ENCODE measurements at regions not wholly inside any gene's neighbourhood (a gene's known extent, or its start where the extent isn't known, plus 50 kb on each side); places are given as distances from the start of the nearest gene placed in this dataset.

GRCh38 chr1:168979276-168979675 lies 127.2 kb upstream of the ATP1B1 start:
- DNase-seq, result no peak
- Mint-ChIP-seq H3K9me3 (ENCODE audit: unreplicated experiment) (no peaks in the 10 kb centered on the region), H3K4me1 (ENCODE audit: low read depth, unreplicated experiment) (no peaks in the 10 kb centered on the region), H3K36me3 (ENCODE audit: unreplicated experiment) (no peaks in the 10 kb centered on the region), H3K4me3 (ENCODE audit: unreplicated experiment) (no peak overlapping the region), H3K27ac (ENCODE audit: unreplicated experiment) (no peak overlapping the region), H3K27me3 (ENCODE audit: unreplicated experiment) (no peaks in the 10 kb centered on the region)
- no peak for TF ChIP-seq CTCF (IDR thresholded peaks at IDR 0.05; ENCODE audit: partially characterized antibody, unreplicated experiment)

GRCh38 chr1:168980180-168980579 lies 126.3 kb upstream of the ATP1B1 start:
- H3K4me1 Mint-ChIP-seq (ENCODE audit: low read depth, unreplicated experiment), result no peaks in the 10 kb centered on the region
- H3K4me3 Mint-ChIP-seq (ENCODE audit: unreplicated experiment), result no peak overlapping the region

DNA sequence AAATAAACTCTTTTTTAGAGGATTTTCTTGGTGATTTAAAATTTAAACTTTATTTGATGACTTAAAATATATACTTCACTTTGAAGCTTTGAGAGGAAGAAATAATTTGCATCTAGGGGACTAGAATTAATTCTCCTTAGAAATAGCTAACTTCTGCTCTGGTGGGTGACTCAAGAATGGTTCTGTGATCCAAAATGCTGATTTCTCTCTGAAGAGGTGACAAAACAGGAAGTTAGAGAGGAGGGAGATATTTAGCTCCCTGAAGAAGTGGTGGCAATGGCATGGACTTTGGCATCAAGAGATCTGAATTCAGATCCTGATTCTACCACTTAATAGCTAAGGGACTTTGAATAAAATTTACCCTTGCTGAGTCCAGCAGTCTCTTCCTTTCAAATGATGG lies 125.8 kb upstream of the ATP1B1 start:
- no peaks in the 10 kb centered on the region for H3K36me3 Mint-ChIP-seq (ENCODE audit: unreplicated experiment)
- DNase-seq, result no peak
- H3K27me3 Mint-ChIP-seq (ENCODE audit: unreplicated experiment), result no peaks in the 10 kb centered on the region
- no peaks in the 10 kb centered on the region for H3K9me3 Mint-ChIP-seq (ENCODE audit: unreplicated experiment)
- no peaks in the 10 kb centered on the region for H3K4me1 Mint-ChIP-seq (ENCODE audit: low read depth, unreplicated experiment)
- H3K27ac Mint-ChIP-seq (ENCODE audit: unreplicated experiment), result no peak overlapping the region
- no peak overlapping the region for H3K4me3 Mint-ChIP-seq (ENCODE audit: unreplicated experiment)
- TF ChIP-seq CTCF (IDR thresholded peaks at IDR 0.05; ENCODE audit: partially characterized antibody, unreplicated experiment), result no peak

More at GRCh38 chr1:168980180-168980579, 126.3 kb upstream of the ATP1B1 start:
- no peaks in the 10 kb centered on the region for H3K36me3 Mint-ChIP-seq (ENCODE audit: unreplicated experiment)
- DNase-seq, result no peak
- H3K27me3 Mint-ChIP-seq (ENCODE audit: unreplicated experiment), result no peaks in the 10 kb centered on the region
- no peak for TF ChIP-seq CTCF (IDR thresholded peaks at IDR 0.05; ENCODE audit: partially characterized antibody, unreplicated experiment)
- no peaks in the 10 kb centered on the region for H3K9me3 Mint-ChIP-seq (ENCODE audit: unreplicated experiment)
- H3K27ac Mint-ChIP-seq (ENCODE audit: unreplicated experiment), result no peak overlapping the region

- Mint-ChIP-seq H3K9me3 (ENCODE audit: unreplicated experiment) (no peaks in the 10 kb centered on the region), H3K27me3 (ENCODE audit: unreplicated experiment) (no peaks in the 10 kb centered on the region), H3K27ac (ENCODE audit: unreplicated experiment) (no peak overlapping the region), H3K36me3 (ENCODE audit: unreplicated experiment) (no peaks in the 10 kb centered on the region), H3K4me1 (ENCODE audit: low read depth, unreplicated experiment) (no peaks in the 10 kb centered on the region), H3K4me3 (ENCODE audit: unreplicated experiment) (no peak overlapping the region)
- no peak for DNase-seq
- TF ChIP-seq CTCF (IDR thresholded peaks at IDR 0.05; ENCODE audit: partially characterized antibody, unreplicated experiment), result no peak
These were observed 123.7 kb upstream of the ATP1B1 start for GRCh38 chr1:168982778-168983177.

- Mint-ChIP-seq H3K9me3 (ENCODE audit: unreplicated experiment) (no peaks in the 10 kb centered on the region), H3K36me3 (ENCODE audit: unreplicated experiment) (no peaks in the 10 kb centered on the region), H3K4me1 (ENCODE audit: low read depth, unreplicated experiment) (no peaks in the 10 kb centered on the region), H3K27me3 (ENCODE audit: unreplicated experiment) (no peaks in the 10 kb centered on the region), H3K4me3 (ENCODE audit: unreplicated experiment) (no peak overlapping the region), H3K27ac (ENCODE audit: unreplicated experiment) (no peak overlapping the region)
- no peak for DNase-seq
- TF ChIP-seq CTCF (IDR thresholded peaks at IDR 0.05; ENCODE audit: partially characterized antibody, unreplicated experiment), result no peak
These were observed 119.2 kb upstream of the ATP1B1 start for GRCh38 chr1:168987330-168987729.

Measured in glutamatergic neuron (in vitro differentiated cells).